Left ventricle myocardium inferior (tissue), 1 donor: ENCODE measurements at regions not wholly inside any gene's neighbourhood (a gene's known extent, or its start where the extent isn't known, plus 50 kb on each side); places are given as distances from the start of the nearest gene placed in this dataset.

Experiments
- DNase-seq: peaks from one replicate; pipeline ENCODE4 v3.0.0-alpha.2; 2020
- H3K27ac ChIP-seq: fragments of 200-600 bp; replicated peaks from 2 replicates; pipeline ENCODE4 v1.8.0; 2021
- H3K27me3 ChIP-seq: fragments of 200-600 bp; 2 replicates; pipeline ENCODE4 v1.8.0; 2021; ENCODE audit warnings: low read depth
- H3K36me3 ChIP-seq: fragments of 200-600 bp; 2 replicates; pipeline ENCODE4 v1.8.0; 2021
- H3K4me1 ChIP-seq: fragments of 200-600 bp; 2 replicates; pipeline ENCODE4 v1.8.0; 2021
- H3K4me3 ChIP-seq: fragments of 200-600 bp; 2 replicates; pipeline ENCODE4 v1.8.0; 2021; ENCODE audit warnings: mild to moderate bottlenecking, moderate library complexity
- H3K9me3 ChIP-seq: fragments of 200-600 bp; replicated peaks from 2 replicates; pipeline ENCODE4 v1.8.0; 2021
- CTCF ChIP-seq: fragments of 200-600 bp; IDR thresholded peaks from 2 replicates; pipeline ENCODE4 v1.8.0; 2021; ENCODE audit warnings: antibody characterized with exemption, mild to moderate bottlenecking, borderline replicate concordance
- intact Hi-C: fragments of 100-400 bp; cut with micrococcal nuclease; formaldehyde crosslinking; loops from one replicate; pipeline ENCODE4 v1.11.0; 2022
- donor health status: DM: no; HTN: yes; CAD: no; lungs with severe emphysema.

- TF ChIP-seq CTCF: no peak
- Histone ChIP-seq H3K36me3 (no peaks in the 10 kb centered on the region), H3K27ac (peak overlapping the region; percentile 61), H3K4me1 (peaks cover 5% of the 10 kb centered on the region), H3K27me3 (no peaks in the 10 kb centered on the region), H3K4me3 (no peak overlapping the region), H3K9me3 (no peaks in the 10 kb centered on the region)
- intact Hi-C loops: no loop called here
- DNase-seq: no peak
Measured at GRCh38 chr5:74274326-74274725, 366.2 kb downstream of the ENC1 start.

GRCh38 chr5:74272831-74273451 lies 367.6 kb downstream of the ENC1 start:
- DNase-seq: no peak
- H3K4me1 ChIP-seq: peaks cover 5% of the 10 kb centered on the region
- intact Hi-C loops: no loop called here
- no peaks in the 10 kb centered on the region for H3K27me3 ChIP-seq
- no peaks in the 10 kb centered on the region for H3K36me3 ChIP-seq
- no peak for TF ChIP-seq CTCF
- H3K9me3 ChIP-seq: no peaks in the 10 kb centered on the region
- no peak overlapping the region for H3K27ac ChIP-seq
- no peak overlapping the region for H3K4me3 ChIP-seq

- Histone ChIP-seq H3K4me3 (no peak overlapping the region), H3K27me3 (no peaks in the 10 kb centered on the region), H3K36me3 (no peaks in the 10 kb centered on the region), H3K27ac (no peak overlapping the region), H3K9me3 (no peaks in the 10 kb centered on the region), H3K4me1 (peaks cover 5% of the 10 kb centered on the region)
- no peak for DNase-seq
- TF ChIP-seq CTCF: no peak
- intact Hi-C loops: no loop called here
Measured at GRCh38 chr5:74272024-74272775, 368.3 kb downstream of the ENC1 start.

GRCh38 chr5:74268297-74268696 lies 372.2 kb downstream of the ENC1 start:
- H3K27me3 ChIP-seq: no peaks in the 10 kb centered on the region
- intact Hi-C loops: no loop called here
- no peaks in the 10 kb centered on the region for H3K4me1 ChIP-seq
- H3K9me3 ChIP-seq: no peaks in the 10 kb centered on the region
- no peaks in the 10 kb centered on the region for H3K36me3 ChIP-seq
- no peak for TF ChIP-seq CTCF
- H3K27ac ChIP-seq: no peak overlapping the region
- no peak overlapping the region for H3K4me3 ChIP-seq
- DNase-seq: no peak

- Histone ChIP-seq H3K27me3 (no peaks in the 10 kb centered on the region), H3K4me1 (no peaks in the 10 kb centered on the region), H3K4me3 (no peak overlapping the region), H3K27ac (no peak overlapping the region), H3K9me3 (no peaks in the 10 kb centered on the region), H3K36me3 (no peaks in the 10 kb centered on the region)
- no peak for TF ChIP-seq CTCF
- intact Hi-C loops: no loop called here
- DNase-seq: no peak
Measured at GRCh38 chr5:74266836-74267235, 373.7 kb downstream of the ENC1 start.
